GM06990 (cell line): ENCODE measurements at regions not wholly inside any gene's neighbourhood (a gene's known extent, or its start where the extent isn't known, plus 50 kb on each side); places are given as distances from the start of the nearest gene placed in this dataset.

Experiments
- DNase-seq: peaks from one replicate; pipeline ENCODE4 v3.0.0-alpha.2; 2011; ENCODE audit not compliant: insufficient read length; ENCODE audit errors: extremely low read depth
- H3K27me3 ChIP-seq: replicated peaks from 2 replicates; pipeline ENCODE4 v1.6.0; 2011; ENCODE audit warnings: low read length; ENCODE audit not compliant: control insufficient read depth, insufficient read depth
- H3K36me3 ChIP-seq: 2 replicates; pipeline ENCODE4 v1.5.1; 2011; ENCODE audit warnings: low read length; ENCODE audit not compliant: control insufficient read depth, insufficient read depth
- H3K4me3 ChIP-seq: replicated peaks from 2 replicates; pipeline ENCODE4 v1.5.1; 2011; ENCODE audit warnings: low read depth, mild to moderate bottlenecking, control low read depth, low read length
- TF ChIP-seq, protein P1 (sequence below): IDR thresholded peaks from 2 replicates; pipeline ENCODE4 v1.5.1; 2011; ENCODE audit warnings: low read length, control low read depth, mild to moderate bottlenecking, inconsistent platforms; ENCODE audit not compliant: insufficient read depth, poor library complexity, severe bottlenecking

- Histone ChIP-seq H3K36me3 (no peaks in the 10 kb centered on the region), H3K4me3 (no peak overlapping the region), H3K27me3 (no peaks in the 10 kb centered on the region; the same call in 1 of the 2 replicates)
- no peak for DNase-seq
- TF ChIP-seq, protein P1, sequence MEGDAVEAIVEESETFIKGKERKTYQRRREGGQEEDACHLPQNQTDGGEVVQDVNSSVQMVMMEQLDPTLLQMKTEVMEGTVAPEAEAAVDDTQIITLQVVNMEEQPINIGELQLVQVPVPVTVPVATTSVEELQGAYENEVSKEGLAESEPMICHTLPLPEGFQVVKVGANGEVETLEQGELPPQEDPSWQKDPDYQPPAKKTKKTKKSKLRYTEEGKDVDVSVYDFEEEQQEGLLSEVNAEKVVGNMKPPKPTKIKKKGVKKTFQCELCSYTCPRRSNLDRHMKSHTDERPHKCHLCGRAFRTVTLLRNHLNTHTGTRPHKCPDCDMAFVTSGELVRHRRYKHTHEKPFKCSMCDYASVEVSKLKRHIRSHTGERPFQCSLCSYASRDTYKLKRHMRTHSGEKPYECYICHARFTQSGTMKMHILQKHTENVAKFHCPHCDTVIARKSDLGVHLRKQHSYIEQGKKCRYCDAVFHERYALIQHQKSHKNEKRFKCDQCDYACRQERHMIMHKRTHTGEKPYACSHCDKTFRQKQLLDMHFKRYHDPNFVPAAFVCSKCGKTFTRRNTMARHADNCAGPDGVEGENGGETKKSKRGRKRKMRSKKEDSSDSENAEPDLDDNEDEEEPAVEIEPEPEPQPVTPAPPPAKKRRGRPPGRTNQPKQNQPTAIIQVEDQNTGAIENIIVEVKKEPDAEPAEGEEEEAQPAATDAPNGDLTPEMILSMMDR: no peak
Measured at GRCh38 chr4:10182446-10183424, 66.1 kb upstream of the WDR1 start.

DNA sequence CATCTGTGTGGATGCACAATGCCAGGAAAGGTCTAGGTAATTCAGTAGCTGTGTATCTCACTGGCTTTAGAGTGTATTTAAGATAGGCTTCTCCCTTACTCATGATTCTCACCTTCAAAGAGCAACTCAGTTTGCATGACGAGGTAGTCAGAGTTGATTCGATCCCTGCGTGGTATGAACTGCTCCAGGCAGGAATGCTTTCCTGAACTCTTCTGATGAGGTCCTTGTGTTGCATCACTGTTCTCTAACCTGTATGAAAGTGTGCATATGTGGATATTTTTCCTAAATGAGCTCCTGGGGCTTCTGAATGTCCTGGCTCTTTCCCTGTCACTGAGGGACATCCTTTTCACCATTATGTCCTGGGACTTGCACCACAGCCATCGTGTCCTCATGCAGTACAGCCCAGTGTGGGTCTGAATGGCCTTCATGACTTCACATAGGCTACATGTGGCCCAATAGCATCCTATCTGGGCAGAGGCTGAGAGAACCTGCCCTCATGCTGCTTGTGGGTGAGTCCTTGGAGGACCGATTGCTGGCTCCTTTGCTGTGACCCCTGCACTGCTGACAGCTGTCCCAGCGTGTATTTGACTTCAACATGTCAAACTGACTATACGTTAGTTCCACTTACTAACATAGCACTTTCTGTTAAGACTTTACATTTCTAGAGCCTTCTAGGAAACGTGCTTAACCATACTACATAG lies 65.3 kb upstream of the WDR1 start:
- TF ChIP-seq, protein P1: no peak
- no peak for DNase-seq
- Histone ChIP-seq H3K4me3 (no peak overlapping the region), H3K27me3 (no peaks in the 10 kb centered on the region; the same call in 1 of the 2 replicates), H3K36me3 (no peaks in the 10 kb centered on the region)

- TF ChIP-seq, protein P1: no peak
- DNase-seq: peak; percentile 31
Measured at GRCh38 chr4:10180927-10181744, 64.5 kb upstream of the WDR1 start.

DNA sequence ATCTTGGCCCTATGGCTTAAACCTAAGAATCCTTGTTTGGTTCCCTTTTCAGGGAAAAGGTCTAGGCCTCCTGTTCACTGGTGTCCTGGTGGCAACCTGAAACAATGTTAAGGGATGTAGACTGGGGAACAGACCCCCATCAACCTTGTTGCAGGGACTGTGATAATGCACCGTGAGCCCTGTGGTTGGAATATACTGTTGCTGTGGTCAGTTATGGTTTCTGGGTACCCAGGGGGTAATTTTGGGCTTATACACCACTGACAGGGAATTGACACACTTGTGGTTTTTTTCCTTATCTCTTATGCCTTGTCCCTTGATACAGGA lies 64.0 kb upstream of the WDR1 start:
- Histone ChIP-seq H3K4me3 (no peak overlapping the region), H3K36me3 (no peaks in the 10 kb centered on the region), H3K27me3 (no peaks in the 10 kb centered on the region)
- TF ChIP-seq, protein P1: no peak
- no peak for DNase-seq

More at GRCh38 chr4:10180927-10181744, 64.5 kb upstream of the WDR1 start:
- Histone ChIP-seq H3K4me3 (no peak overlapping the region), H3K27me3 (no peaks in the 10 kb centered on the region), H3K36me3 (no peaks in the 10 kb centered on the region)

DNA sequence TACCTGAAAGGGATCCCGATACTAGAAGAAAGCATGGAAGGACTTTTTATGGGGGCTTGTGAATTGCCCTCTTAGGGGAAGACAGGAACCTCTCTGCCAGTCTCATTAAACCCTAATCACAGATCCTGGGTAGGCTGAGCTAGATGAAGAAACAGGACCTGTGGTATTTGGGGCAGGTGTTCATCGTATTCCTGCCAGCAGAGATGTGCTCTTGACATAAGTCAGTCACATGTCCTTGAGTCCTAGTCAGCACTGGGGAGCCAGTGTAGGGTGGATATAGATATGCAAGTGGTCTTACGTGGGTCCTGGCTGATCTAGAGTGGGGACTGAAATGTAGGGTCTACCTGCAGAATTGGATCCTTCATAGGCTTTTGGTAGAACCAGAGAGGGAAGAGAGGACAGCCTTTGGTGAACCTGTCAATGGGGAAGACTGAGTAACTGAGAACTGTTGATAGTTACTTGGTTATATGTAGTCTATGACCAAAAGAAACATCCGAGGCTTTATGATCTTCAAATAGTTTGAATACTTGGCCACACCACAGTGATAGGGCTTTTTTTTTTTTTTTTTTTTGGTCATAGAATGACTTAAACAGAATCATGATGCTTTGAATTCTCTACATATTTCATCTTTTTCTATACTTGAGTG lies 63.5 kb upstream of the WDR1 start:
- no peak for DNase-seq
- no peaks in the 10 kb centered on the region for H3K36me3 ChIP-seq
- H3K4me3 ChIP-seq: no peak overlapping the region
- TF ChIP-seq, protein P1: no peak
- no peaks in the 10 kb centered on the region for H3K27me3 ChIP-seq
